ENCODE measurements at regions not wholly inside any gene's neighbourhood (a gene's known extent, or its start where the extent isn't known, plus 50 kb on each side); places are given as distances from the start of the nearest gene placed in this dataset.
"Not testable (repeated sequence)": the region's sequence is repeated elsewhere in the genome, so short reads cannot be mapped to it uniquely, and the experiment has no call there.

DNA sequence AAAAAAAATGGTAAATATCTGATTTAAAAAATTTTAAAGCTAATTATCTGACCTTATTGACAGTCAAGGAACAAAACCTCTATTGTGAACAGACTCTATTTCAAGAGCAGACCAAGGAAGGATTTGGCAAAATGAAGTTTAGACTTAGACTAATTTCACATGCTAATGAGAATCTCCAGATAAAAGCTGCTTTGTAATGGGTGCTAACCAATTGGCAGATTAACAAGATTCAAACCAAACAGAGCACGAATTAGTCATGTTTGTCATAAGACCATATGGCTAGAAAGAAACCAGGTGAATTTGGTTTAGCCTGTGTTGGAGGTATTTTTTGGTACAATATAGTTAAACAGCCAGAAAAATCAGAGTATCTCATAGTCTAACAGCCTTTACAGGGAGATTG, 429.1 kb upstream of the NFE2L3 start:
- no peak for DNase-seq

DNA sequence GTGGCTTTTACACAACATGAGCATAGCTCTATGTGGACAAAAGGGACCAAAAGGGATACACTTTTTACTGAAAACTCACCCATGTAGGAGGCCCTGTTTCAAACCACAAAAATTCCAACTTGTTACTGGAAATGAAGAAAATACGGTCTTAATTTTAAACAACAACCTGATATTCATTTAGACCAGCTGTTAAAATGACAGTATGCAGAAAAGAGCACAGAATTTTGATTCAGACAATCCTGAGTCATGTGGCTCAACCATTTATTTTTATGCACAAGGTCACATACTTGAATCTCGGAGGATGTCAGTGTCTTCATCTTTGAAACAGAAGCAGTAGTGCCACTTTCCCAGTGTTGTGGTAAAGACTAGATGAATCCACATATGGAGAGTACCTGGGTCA, 426.5 kb upstream of the NFE2L3 start:
- DNase-seq: no peak

DNA sequence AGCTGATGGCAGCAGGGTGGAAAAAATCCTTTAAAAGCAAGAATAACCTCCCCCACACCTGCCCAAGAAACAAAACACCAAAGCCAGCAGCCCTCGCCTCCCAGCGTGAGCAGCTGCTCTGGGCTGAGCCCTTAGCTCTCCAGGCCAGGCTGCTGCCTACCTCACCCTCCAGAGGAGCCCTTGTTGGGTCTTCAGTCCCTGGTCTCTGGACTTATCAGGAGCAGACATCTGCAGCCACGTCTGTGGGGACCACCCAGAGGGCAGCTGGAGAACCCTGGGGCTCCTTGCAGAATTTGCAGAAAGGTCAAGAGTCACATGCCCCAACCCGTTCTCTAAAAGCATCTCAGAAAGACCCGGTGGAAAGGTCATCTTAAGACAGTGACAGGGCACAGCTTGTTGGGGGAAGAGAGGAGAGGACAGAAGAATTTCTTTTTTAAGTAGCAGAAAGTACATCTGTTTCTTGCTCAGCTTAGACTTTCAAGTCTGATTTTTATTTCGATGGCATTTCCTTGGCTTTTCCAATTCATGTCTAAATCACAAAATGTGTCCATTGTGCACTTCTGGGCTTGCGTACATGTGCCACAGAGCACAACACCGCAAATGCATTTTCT, 425.7 kb upstream of the NFE2L3 start:
- DNase-seq: no peak

DNA sequence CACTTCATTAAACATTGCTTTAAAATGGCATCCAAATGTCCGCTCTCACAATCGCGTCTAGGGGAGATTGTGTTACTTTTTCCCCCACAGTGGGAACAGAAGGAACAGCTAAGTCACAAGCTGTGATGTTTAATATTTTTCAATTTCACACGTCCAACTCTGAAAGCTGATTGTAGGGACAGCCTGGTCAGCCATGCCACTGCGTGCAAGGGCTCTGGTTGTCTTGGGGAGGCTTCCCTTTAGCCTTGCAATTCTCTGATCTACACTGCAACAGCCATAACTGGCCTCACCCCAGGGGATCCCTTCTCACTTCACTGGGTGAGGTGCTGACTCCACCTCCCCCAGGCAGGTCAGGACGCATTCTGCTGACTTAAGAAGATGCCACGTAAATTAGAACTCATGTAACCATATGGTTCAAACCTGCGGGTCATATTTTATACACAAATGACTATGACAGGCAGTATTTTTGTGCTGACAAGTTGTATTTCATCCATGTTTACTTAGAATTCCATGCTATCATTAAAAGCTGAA, 425.2 kb upstream of the NFE2L3 start:
- no peak for DNase-seq

DNA sequence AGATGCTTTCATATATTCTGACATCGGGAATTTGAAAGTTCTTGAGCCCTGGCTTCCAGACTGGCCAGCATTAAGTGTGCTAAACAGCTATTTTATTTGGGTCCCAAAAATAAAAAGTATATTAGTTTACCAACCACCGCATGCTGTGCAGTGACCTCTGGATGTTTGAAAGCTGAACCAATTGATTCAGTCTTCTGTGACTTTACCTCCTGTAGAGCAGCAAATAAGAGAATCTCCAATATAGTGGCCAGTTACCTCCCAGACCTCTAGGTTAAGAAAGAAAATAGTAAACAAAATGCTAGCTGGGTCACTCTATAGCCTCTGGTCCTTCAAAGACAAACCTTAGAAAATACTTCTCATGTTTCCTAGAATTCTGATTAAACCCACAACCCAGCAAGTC, 424.6 kb upstream of the NFE2L3 start:
- no peak for DNase-seq

DNA sequence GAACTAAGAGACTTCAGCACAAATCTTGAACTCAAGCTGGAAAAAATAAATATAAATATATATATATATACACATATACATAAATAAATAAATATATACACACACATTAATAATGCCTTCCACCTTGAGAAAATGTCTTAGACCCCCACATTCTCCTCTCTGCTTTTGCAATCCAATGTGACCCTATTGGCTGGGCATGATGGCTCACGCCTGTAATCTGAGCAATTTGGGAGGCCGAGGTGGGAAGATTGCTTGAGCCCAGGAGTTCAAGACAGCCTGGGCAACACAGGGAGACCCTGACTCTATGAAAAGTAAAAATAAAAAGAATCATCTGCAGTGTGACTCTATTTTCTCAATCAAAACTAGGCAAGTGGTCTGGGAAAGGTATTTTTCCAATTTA, 424.1 kb upstream of the NFE2L3 start:
- no peak for DNase-seq

DNA sequence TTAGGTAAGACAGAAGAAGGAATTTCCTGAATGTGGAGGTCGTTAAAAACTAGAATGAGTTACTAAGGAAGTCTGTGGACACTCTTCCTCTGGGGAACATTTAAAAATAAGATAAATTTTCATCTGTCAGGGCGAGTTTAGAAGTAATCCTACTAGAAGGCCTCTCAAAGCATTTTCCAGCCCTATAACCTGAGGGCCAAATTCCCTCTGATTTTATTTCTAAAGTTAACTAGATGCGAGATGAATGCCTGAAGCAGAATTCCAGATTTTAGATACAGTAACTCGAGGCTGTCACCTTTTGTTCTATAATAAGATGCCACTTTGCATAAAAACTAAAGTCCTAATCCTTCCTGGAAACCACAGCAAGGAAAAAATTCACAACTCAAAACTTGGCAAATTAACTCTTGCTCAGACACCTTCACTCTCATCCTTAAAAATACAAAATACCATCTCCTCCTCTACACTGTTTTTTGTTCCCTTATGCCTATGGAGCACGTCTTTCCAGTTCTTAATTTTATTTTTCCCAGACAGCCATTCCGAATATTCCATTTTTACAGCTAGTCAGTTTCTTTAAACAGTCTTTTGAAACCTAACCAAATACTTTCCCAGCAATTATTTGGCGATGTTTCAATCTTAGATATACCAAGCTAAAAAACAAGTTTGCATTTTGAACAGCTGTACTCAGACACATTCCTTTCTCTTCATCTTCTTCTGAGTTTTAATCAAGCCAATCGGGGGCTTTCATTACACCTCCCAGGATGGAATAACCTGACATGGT, 420.7 kb upstream of the NFE2L3 start:
- DNase-seq: no peak

DNA sequence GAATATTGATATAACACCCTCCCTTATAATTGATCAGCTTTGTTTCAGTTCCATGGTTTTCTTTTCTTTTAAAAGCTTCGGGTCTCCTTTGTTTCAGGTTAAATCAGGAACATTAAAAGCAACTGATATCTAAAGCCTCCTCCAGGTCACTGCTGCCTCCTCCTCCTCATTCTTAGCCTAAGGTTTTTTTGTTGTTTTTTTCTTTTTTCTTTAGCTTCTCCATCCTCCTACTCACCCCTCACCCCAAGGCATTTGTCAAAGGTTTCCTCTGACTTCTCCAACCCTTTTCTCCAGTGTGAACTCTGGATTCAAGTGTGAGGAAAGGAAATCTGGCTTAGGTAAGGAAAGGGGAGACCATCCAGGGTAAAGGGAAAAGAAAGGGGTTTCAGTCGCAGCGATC, 420.2 kb upstream of the NFE2L3 start:
- DNase-seq: no peak

DNA sequence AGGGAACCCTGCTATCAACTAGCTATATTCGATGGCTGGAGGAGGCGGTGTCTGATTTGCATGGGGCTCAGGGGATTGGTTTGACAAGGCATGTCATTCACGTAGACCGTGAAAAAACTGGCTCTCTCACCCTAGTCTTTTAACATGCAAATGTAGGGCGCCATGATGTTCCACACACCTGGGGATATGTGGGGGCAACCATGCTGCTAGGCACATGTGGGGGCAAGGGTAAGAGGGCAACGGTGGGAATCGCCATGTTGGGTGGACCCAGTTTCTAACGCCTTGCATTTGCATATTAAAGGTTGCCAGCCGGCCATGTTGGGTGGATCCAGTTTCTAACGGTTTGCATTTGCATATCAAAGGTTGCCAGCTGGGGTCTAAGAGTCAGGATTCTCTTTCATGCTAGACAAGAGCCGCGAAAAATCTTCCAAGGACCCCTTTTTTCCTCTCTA, 419.2 kb upstream of the NFE2L3 start:
- DNase-seq: no peak

DNA sequence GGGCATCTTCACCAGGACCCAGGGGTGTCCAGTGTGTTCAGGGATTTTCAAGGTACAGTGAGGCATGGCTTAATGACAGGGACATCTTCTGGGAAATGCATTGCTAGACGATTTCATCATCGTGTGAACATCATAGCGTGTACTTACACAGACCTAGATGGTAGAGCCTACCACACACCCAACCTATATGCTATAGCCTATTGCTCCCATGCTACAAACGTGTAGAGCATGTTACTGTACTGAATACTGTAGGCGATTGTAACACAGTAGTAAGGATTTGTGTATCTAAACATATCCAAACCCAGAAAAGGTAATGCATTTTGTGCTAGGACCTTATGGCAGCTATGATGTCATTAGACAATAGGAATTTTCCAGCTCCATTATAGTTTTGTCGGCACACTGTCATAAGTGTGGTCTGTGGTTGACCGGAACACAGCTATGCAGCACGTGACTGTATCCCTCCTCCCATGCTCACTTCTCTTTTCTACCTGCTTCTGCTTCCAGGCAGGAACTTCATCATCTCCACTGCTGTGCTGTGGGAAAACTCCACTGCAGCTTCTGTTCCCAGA, 416.2 kb upstream of the NFE2L3 start:
- no peak for DNase-seq

DNA sequence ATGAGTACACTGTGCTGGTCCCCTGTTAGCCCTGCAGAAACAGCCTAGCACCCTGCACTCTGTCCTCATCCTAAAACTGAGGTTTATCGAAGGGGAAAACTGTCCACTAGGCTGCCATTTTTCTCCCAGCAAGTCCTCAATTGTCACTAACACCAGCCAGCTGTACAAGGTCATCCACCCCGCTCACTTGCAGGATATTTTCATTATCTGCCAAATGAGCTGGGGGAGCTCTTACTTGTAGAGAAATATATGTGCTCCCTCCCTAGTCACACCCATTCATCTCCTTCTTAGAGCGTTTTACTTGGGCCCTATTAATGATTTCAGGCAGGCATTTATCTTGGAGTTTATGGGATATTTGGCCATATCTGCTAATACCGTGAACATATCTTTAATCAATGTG, 413.5 kb upstream of the NFE2L3 start:
- no peak for DNase-seq

DNA sequence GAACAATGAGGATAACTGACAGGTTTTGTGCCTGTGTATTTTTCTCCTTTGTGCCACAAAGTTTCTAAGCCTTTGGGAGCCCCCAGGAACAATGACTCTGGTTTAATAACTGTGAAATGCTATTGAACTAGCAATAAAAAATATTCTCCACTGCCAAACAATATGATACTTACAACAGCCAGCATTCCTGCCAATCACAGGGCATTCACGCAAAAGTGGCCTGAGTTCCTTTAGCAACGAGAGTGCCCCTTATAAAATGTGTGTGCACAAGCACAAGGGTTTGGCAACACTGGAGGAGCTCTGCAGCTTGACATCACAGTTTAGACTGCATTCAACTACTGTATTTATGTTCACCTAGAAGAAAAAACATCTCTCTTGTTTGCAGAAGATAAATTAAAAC, 412.9 kb upstream of the NFE2L3 start:
- no peak for DNase-seq

DNA sequence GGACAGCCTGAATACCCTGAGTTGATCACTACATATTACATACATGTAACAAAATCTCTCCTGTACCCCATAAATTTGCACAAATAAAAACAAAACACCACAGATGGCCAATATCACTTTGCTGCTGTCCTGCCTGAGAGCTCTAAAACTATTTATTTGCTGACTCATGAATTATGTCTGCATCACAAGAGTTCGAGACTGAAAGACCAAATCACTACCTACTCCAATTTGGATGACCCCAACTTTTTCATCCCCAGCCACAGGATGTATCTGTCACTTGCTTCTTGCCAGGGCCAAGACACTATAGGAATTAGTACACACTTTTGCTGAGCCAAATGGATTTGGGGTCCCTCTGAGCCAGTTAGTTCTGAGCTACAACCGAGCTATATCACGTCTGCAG, 409.7 kb upstream of the NFE2L3 start:
- DNase-seq: no peak

DNA sequence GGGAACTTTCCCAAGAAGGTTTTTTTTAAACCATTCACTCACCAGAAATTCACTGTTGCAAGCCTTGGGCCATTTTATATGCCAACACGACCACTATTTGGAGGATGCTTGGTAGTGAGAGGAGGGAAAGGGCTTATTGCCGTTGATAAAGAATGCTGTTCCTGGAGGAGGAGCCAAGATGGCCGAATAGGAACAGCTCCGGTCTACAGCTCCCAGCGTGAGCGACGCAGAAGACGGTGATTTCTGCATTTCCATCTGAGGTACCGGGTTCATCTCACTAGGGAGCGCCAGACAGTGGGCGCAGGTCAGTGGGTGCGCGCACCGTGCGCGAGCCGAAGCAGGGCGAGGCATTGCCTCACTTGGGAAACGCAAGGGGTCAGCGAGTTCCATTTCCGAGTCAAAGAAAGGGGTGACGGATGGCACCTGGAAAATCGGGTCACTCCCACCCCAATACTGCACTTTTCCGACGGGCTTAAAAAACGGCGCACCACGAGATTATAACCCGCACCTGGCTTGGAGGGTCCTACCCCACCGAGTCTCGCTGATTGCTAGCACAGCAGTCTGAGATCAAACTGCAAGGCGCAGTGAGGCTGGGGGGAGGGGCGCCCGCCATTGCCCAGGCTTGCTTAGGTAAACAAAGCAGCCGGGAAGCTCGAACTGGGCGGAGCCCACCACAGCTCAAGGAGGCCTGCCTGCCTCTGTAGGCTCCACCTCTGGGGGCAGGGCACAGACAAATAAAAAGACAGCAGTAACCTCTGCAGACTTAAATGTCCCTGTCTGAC, 408.1 kb upstream of the NFE2L3 start:
- not testable (repeated sequence) for DNase-seq

DNA sequence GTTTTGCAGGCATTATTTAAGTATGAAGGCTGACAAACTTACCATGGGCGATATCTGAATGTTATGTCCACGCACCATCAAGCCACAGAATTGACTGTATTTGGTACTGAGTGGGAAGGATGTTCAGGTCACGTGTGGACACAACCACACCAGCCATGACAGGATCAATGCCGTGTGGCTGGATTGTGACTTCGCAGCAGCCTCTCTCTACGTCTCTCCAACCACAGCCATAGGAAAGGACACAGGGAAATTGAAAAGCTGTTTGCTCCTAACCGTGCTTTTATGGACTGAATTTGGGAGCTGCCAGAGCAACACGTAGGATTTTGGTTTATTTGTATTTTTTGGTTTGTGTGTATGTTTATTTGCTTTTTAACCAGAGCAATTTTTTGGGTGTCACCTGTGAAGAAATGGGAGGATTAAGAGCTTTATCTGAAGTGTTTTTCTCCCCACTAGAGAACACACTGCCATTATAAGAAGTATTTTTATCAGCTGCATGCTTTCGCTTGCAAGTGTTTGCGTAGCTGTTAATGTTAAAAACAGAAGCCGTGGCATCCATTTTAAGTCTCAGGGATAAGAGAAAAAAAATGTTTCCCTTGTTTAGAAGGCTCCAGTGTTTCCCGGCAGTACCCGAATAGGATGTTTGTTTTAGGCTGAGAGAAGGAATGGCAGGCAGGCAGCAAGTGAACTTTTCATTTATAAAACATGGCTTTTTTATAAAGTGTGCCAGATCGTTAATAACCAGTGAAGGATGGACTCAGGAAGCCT, 401.1 kb upstream of the NFE2L3 start:
- no peak for DNase-seq

DNA sequence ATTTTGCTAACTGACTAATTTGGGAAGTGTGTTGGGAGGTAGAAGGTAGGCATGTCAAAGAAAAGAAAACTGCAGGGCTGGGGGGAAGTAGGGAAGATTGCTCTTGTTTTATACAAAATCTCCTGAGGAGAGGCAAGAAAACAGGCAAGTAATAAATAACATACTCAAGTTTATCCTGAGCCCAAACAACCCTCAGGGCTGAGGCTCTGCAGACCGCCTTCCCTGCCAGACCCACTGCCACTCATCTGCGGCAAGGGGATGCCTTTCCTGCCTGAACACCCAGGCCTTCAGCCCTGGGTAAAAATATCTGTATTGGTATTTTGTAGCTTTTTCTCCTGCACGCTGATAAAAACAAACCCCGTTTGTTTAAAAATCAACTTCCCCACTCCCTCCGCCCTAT, 399.8 kb upstream of the NFE2L3 start:
- DNase-seq: no peak

DNA sequence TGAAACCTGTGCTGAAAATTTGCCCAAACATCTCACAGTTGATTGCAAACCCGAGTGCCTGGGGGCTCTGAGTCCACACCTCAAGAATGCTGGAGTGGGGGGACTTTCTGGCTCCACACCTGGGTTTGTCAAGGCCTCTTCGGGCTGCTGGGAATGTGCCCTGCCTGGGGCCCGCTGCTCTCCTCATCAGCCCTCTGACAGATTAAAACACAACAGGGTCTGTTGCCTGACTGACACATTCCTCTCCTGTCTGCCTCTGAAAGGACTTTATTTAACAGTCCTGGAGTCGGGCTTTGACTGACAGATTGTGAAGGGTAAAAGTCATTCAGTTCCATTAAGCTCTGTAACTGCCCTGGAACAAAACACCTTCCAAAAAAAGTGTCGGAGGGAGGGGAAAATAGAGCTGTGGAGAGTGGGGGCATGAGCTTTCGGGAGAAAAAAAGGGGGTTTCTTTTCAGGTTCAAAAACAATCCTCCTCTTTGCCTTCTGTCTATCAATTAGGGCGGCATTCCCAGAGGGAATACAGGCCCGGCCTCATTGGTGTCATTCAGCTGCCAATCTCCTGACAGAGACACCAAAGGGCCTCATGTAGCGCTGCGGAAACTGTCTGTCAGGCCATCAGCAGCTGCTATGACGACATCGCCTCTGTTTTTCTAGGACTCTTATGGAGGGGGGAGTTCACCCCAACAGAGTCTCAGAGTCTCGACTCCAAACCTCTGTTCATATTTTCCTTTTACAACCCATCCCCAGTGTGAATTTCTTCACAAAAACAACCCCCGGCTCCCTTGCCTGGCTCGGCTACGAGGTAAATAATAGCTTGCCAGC, 398.8 kb upstream of the NFE2L3 start:
- no peak for DNase-seq

DNA sequence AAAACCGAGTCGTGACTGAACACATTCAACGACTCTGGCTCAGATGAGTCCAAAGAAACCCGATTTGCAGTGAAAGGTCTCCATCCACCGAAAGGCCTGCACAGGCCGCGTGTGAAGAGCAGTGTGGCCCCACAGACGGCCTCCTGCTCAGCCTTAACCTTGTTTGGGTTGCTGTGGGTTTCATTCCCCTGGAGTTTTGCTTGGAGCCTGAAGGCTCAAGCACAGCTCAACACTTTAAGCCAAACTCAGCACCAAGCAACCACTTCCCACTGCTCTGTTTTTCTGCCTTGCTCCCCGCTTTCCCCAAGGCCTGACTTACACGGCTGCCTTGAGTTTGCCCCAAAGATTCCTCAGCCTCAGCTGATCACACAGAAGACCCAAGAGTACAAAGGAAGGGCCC, 398.2 kb upstream of the NFE2L3 start:
- no peak for DNase-seq

DNA sequence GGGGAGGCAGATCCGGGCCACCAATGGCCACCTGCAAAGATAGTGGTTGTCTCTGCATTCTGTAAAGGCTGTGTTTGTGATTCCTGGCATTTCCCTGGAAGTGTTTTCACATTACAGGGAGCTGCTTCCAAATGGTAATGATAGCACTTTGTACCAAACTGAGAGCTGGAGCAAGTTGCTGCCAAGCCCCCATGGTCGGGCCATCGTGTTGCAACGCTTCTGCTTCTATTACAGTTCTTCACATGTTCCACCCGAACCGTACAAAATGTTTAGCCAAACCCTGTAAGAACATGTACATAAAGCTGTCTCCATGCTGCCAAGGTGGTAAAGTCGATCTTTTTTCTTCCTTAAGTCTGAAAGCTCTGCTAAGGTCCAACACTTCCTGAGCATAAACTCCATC, 397.7 kb upstream of the NFE2L3 start:
- DNase-seq: no peak

DNA sequence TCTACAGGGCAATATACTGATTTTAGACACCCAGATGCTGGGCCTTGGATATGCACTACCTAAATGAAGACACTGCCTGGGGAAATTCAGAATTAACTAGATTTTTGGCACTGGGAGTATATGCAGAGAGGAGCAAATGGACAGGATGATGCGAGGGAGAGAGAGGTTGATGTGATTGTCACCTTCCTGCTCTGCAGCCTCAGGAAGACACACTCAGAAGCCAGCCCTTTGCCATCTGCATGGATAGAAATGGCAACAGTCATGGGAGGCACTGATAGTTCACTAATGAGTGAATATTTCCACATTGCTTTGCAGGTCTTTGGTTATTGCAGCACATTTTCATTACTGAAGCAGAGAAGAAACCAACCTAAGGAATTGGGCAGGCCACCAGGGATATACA, 397.2 kb upstream of the NFE2L3 start:
- no peak for DNase-seq

DNA sequence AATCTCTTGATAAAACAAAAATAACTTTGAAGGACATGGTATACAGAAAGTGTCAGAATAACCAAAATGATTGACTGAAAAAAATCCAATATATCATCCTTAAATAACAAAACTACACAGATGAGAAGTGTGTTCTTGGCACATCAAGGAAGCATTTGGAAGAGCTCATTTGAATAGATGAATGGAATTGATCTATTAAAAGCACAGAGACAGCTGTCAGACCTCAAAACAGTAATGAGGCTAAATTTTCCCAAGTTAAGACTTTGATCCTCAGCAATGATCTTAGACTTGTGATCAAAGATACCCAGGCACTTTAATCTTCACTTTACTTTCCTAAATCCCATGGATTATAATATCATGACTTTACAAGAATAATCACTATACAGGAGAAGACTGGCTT, 395.4 kb upstream of the NFE2L3 start:
- DNase-seq: no peak

DNA sequence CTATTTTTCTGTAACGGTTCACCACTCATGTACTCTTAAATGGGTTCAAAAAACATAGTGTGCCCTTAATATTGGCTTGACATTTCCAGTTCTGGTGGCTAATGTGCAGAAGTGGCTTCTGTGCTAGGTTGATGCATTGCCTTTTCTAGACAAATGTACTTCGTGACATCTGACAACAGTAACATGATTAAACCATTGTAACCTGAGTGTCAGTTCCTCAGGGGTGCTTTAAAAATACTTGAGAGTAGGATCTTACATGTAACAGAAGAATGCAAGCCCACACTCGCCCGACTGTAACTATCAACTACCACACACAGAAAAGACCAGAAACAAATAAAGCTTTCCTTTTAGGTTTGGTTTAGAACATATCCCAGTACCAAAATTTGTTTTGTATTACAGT, 393.4 kb upstream of the NFE2L3 start:
- DNase-seq: no peak
